Thyroid gland (tissue), 4 donors: ENCODE measurements at regions not wholly inside any gene's neighbourhood (a gene's known extent, or its start where the extent isn't known, plus 50 kb on each side); places are given as distances from the start of the nearest gene placed in this dataset.

Experiments used
- POLR2A ChIP-seq, 2 donors: fragments of 450-650 bp; IDR thresholded peaks; one replicate each; pipeline ENCODE4 v1.6.1; 2017; ENCODE audit warnings: antibody characterized with exemption in 2 of 2, mild to moderate bottlenecking in 2 of 2, moderate library complexity in 1 of 2
- TF ChIP-seq, protein P1 (sequence below), 6 experiments: fragments of 200-600 bp in 3 of 6; fragments of 450-650 bp in 3 of 6; sonication (generic) in 3 of 6; IDR thresholded peaks; one replicate each; pipeline ENCODE4 v1.5.1; 2016 to 2019; ENCODE audit warnings: antibody characterized with exemption in 6 of 6, mild to moderate bottlenecking in 2 of 6, inconsistent platforms in 1 of 6, moderate library complexity in 1 of 6

DNA sequence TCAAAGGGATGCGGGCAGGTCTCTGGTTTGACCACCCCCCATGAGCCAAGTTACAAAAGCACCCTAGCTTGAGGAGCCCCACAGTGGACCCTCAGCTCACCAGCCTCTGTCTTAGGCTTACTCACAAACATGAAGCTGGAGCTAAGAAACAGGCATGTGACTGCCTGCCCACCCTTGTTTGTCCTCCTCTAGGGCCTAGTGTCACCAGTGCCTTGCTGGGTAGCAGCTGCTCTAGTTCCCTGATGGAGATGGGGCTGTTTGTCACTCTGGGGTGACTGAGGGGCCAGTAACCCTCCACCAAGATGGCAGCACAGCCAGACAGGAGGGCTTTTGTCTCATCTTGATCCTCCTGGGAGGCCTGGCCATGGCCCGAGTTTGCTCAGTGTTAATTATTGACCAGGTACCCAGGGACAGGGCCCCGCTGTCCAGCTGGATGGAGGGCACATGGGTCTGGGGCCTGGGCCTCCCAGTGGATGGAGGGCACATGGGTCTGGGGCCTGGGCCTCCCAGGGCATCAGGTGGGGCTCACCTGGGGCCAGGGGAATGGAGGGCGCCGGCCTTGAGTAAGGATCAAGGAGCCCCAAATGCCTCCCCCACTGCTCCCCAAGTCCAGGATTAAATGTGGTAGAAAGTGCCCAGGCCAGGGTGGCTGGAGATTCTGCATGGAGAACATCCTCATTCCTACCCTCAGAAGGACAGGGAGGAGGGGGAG, 185.9 kb upstream of the HAAO start:
- TF ChIP-seq, protein P1, sequence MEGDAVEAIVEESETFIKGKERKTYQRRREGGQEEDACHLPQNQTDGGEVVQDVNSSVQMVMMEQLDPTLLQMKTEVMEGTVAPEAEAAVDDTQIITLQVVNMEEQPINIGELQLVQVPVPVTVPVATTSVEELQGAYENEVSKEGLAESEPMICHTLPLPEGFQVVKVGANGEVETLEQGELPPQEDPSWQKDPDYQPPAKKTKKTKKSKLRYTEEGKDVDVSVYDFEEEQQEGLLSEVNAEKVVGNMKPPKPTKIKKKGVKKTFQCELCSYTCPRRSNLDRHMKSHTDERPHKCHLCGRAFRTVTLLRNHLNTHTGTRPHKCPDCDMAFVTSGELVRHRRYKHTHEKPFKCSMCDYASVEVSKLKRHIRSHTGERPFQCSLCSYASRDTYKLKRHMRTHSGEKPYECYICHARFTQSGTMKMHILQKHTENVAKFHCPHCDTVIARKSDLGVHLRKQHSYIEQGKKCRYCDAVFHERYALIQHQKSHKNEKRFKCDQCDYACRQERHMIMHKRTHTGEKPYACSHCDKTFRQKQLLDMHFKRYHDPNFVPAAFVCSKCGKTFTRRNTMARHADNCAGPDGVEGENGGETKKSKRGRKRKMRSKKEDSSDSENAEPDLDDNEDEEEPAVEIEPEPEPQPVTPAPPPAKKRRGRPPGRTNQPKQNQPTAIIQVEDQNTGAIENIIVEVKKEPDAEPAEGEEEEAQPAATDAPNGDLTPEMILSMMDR (IDR thresholded peaks at IDR 0.05), result no peak
- no peak for TF ChIP-seq POLR2A (IDR thresholded peaks at IDR 0.05)
